ENCODE measurements at regions not wholly inside any gene's neighbourhood (a gene's known extent, or its start where the extent isn't known, plus 50 kb on each side); places are given as distances from the start of the nearest gene placed in this dataset.
A peak's percentile ranks its signal among the peaks of the same experiment; 100 is the strongest.

- Histone ChIP-seq H3K27me3 (no peaks in the 10 kb centered on the region), H3K4me1 (ENCODE audit: low read depth) (peaks cover 21% of the 10 kb centered on the region), H3K9me3 (ENCODE audit: low read depth) (no peaks in the 10 kb centered on the region), H3K4me3 (no peak overlapping the region), H3K36me3 (no peaks in the 10 kb centered on the region), H3K27ac (no peak overlapping the region)
- no peak for DNase-seq (ENCODE audit: low read depth in 1 of 2, low spot score in 1 of 2)
- TF ChIP-seq CTCF (IDR thresholded peaks at IDR 0.05; ENCODE audit: low read depth, low read length), result no peak
These were observed 53.8 kb upstream of the RANBP3L start for GRCh38 chr5:36355516-36355915.

GRCh38 chr5:36356915-36357314, 55.2 kb upstream of the RANBP3L start:
- H3K36me3 ChIP-seq, result no peaks in the 10 kb centered on the region
- H3K27ac ChIP-seq, result no peak overlapping the region
- H3K4me1 ChIP-seq (ENCODE audit: low read depth), result peaks cover 21% of the 10 kb centered on the region
- TF ChIP-seq CTCF (IDR thresholded peaks at IDR 0.05; ENCODE audit: low read depth, low read length), result no peak
- no peaks in the 10 kb centered on the region for H3K9me3 ChIP-seq (ENCODE audit: low read depth)
- H3K27me3 ChIP-seq, result no peaks in the 10 kb centered on the region
- no peak for DNase-seq (ENCODE audit: low read depth in 1 of 2, low spot score in 1 of 2)
- H3K4me3 ChIP-seq, result no peak overlapping the region

GRCh38 chr5:36357391-36357975, 55.8 kb upstream of the RANBP3L start:
- H3K27ac ChIP-seq, result no peak overlapping the region
- no peaks in the 10 kb centered on the region for H3K9me3 ChIP-seq (ENCODE audit: low read depth)
- TF ChIP-seq CTCF (IDR thresholded peaks at IDR 0.05; ENCODE audit: low read depth, low read length), result no peak
- peak in 1 of 2 donors; percentile 94 for DNase-seq (ENCODE audit: low read depth in 1 of 2, low spot score in 1 of 2)
- H3K4me1 ChIP-seq (ENCODE audit: low read depth), result peaks cover 21% of the 10 kb centered on the region
- H3K27me3 ChIP-seq, result no peaks in the 10 kb centered on the region
- no peak overlapping the region for H3K4me3 ChIP-seq
- no peaks in the 10 kb centered on the region for H3K36me3 ChIP-seq

- H3K4me3 ChIP-seq, result no peak overlapping the region
- no peaks in the 10 kb centered on the region for H3K36me3 ChIP-seq
- TF ChIP-seq CTCF (IDR thresholded peaks at IDR 0.05; ENCODE audit: low read depth, low read length), result no peak
- H3K27ac ChIP-seq, result no peak overlapping the region
- no peaks in the 10 kb centered on the region for H3K9me3 ChIP-seq (ENCODE audit: low read depth)
- H3K27me3 ChIP-seq, result no peaks in the 10 kb centered on the region
- peaks cover 21% of the 10 kb centered on the region for H3K4me1 ChIP-seq (ENCODE audit: low read depth)
- peak in 1 of 2 donors; percentile 27 for DNase-seq (ENCODE audit: low read depth in 1 of 2, low spot score in 1 of 2)
These were observed 57.6 kb upstream of the RANBP3L start for GRCh38 chr5:36359267-36359666.

GRCh38 chr5:36360307-36360706, 58.6 kb upstream of the RANBP3L start:
- H3K27me3 ChIP-seq, result no peaks in the 10 kb centered on the region
- peaks cover 21% of the 10 kb centered on the region for H3K4me1 ChIP-seq (ENCODE audit: low read depth)
- H3K27ac ChIP-seq, result no peak overlapping the region
- H3K4me3 ChIP-seq, result no peak overlapping the region
- H3K9me3 ChIP-seq (ENCODE audit: low read depth), result no peaks in the 10 kb centered on the region
- DNase-seq (ENCODE audit: low read depth in 1 of 2, low spot score in 1 of 2), result peak in 1 of 2 donors; percentile 11
- TF ChIP-seq CTCF (IDR thresholded peaks at IDR 0.05; ENCODE audit: low read depth, low read length), result no peak
- no peaks in the 10 kb centered on the region for H3K36me3 ChIP-seq
